ENCODE measurements at regions not wholly inside any gene's neighbourhood (a gene's known extent, or its start where the extent isn't known, plus 50 kb on each side); places are given as distances from the start of the nearest gene placed in this dataset.
"Not testable (repeated sequence)": the region's sequence is repeated elsewhere in the genome, so short reads cannot be mapped to it uniquely, and the experiment has no call there.

DNA sequence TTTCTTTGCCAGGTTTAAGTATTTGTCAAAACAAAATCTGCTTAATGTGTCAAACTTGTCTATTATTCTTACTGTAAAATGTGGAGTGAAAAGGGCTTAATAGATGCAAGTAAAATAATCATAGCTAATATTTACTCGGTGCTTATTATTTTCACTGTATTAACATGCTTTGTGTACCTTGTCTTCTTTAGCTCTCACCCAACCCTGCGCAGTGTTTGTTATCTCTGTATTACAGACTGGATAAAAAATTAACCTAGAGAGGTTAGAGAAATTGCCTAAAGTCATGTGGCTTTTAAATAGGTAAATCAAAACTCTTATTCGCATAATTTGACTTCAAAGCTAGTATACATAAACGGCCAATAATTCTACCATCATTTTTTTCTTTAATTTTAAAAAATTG lies 1864.8 kb downstream of the MAT2B start:
- DNase-seq, result no peak

DNA sequence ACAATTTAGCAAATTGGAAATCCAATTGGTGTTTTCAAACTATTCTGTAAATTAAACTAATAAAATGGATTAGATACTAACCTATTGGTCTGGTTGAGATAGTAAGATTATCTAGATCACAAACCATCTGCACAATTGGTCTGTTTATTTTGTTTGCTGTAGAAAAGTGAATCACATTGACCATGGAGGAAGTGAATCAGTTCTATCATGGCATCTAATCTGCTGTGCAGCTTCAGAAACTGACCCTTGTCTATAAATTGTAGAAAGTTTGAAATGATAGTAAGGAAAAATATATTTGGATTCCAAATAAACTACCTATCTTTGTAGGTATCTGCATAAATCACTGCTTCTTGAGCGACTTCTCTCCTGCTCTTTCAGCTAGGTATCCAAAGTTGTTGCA lies 1865.4 kb downstream of the MAT2B start:
- DNase-seq, result no peak

DNA sequence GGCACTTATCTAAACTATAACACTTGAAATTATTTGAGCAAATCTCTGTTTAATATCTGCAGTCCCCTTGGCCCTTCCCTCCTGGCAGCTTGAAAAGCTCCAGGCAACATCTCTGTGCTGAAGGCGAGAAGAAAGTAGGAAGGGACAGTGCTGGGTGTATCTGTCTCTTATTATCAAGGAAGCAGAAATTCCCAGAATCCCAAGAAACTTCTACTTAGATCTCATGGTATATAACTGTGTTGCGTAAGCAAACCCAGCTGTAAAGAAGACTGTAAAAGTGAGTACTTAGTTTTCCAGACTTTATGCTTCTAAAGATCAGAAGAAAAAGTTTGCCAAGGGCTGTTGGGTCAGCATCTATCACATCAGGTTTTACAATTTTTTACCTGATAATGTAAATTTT lies 1869.8 kb downstream of the MAT2B start:
- DNase-seq, result no peak

DNA sequence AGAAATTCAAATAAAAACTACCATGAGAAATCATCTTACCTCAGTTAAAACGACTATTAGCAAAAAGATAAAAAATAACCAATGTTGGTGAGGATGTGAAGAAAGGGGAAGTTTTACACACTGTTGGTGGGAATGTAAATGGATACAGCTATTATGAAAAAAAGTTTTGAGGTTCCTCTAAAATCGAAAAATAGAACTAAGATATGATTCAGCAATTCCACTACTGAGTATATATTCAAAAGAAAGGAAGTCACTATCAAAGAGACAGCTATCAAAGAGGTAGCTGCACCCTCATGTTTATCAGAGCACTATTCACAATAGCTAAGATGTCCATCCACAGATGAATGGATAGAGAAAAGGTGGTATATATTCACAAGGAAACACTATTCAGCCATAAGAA lies 1888.4 kb downstream of the MAT2B start:
- no peak for DNase-seq

DNA sequence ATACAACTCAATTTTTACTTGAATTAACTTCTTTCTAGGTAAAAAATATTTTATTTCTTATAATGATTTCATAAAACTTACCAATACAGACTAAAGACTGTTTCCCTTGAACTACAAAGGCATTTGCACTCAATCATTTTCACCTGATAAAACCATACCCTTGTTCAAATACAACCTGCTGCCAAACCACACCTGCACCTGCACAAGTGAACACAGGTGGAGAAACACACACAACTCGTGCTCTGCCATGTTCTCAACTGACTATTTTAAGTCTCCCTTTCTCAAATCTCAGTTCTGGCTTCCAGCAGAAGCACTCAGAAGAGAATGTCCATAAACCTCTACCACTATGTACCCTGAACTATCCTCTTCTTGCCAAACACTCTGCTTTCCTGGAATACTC lies 1892.1 kb downstream of the MAT2B start:
- no peak for DNase-seq

DNA sequence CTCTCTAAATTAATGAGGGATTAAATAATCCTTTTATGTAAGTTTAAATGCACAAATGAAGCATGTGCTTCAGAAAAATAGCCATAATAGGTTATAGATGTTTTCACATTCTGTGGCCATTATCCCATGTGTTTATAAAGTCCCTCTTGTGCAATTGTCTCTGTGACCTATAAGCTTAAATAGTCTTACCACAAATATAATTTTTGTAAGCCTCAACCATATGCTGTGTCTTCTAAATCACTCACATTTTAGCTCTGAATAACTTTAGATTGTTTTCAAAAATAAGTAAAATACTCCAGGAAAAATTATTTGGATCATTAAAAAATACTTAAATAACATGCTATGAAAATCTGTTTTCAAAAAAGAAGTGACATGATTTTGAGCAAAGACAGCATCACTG lies 1894.7 kb downstream of the MAT2B start:
- DNase-seq, result no peak

DNA sequence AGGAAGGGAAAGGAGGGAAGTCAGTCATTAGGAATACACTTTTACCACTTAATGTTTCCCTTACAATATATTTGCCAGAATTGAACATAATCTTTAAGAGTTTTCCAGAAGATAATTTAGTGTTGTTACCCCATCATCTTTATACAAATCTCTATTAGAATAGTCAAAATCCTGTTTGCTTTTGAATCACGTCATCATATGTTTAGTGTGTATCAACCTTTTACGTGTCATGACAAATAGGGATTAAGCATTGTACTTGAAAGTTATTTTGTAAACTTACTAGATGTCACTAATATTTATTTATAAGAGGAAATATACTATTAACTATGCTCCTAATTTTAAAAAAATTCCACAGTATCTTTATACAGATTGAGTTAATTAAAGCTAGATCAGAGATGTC lies 1899.5 kb downstream of the MAT2B start:
- DNase-seq, result no peak

DNA sequence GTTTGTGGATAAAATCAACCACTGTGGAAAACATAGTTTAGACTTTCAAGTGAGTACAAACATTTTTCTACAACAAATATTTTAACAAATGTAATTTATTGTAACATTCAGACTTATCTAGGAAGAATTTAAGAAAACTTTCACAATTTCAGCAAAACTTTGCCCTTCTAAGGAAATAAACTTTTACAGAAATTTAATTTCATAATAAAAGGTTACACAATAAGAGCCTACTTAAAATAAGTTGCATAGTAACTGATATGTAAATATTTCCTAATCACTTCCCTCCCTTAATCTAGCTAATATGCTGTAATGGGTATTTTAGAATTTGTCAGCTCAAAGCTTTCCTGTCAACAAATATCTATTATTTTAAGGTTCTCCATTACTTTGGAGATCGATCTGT lies 1899.9 kb downstream of the MAT2B start:
- DNase-seq, result no peak

DNA sequence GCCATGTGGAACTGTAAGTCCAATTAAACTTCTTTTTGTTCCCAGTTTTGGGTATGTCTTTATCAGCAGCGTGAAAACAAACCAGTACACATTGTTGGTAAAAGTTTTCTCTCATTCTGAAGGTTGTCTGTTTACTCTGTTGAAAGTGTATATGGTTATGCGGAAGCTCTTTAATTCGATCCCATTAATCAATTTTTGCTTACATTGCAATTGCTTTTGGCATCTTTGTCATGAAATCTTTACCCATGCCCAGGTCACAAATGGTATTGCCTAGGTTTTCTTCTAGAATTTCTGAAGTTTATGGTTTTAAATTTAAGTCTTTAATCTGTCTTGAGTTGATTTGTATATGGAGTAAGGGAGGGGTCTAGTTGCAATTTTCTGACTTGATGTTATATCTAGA lies 1901.9 kb downstream of the MAT2B start:
- DNase-seq, result no peak

DNA sequence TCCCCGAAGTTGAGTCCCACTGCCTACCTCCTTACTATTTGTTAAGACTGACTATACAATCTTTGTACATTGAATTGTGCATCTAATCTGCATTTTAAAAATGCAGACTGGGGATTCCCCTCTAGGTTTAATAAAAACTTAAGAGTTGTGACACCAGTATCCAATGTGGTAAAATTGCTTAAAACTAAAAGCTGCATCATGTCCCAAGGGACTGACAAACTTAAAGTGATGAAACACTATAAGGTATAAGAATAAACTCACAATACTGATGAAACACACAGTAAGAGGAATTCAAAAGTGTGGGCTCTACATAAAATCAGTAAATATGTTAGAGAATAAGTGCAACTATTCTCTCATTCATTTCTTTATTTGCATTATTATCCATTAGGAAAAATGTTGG lies 1905.1 kb downstream of the MAT2B start:
- DNase-seq, result no peak

DNA sequence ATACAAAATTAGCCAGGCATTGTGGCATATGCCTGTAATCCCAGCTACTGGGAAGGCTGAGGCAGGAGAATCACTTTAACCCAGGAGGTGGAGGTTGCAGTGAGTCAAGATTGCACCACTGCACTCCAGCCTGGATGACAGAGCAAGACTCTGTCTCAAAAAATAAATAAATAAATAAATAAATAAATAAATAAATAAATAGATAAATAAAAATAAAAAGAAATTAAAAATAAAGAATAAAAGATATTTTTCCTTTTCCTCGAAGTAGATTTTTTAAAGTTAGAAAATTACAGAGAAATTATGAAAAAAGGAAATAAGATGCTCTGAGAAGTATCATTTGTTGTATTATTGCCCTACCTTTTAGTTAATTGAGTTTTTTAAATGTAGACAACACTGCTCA lies 1906.1 kb downstream of the MAT2B start:
- DNase-seq, result not testable (repeated sequence)

DNA sequence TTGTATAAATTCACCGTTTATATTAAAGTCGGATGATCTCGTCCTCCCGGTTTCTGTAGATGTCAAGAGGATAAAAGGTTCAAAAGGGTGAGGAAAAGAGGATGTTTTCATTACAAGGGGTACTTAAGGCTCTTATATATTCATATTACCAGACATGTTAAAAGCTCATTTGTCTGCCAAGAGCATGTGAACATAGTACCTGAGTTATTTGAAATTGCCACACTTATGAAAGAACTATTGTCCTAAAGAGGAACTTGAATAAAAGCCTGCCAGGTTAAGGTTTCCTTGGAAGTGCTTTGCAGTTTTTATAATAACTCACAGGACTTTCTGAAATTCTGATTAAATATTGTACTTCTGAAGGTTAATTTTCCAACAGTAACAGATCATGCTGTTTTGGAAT lies 1915.1 kb downstream of the MAT2B start:
- no peak for DNase-seq

DNA sequence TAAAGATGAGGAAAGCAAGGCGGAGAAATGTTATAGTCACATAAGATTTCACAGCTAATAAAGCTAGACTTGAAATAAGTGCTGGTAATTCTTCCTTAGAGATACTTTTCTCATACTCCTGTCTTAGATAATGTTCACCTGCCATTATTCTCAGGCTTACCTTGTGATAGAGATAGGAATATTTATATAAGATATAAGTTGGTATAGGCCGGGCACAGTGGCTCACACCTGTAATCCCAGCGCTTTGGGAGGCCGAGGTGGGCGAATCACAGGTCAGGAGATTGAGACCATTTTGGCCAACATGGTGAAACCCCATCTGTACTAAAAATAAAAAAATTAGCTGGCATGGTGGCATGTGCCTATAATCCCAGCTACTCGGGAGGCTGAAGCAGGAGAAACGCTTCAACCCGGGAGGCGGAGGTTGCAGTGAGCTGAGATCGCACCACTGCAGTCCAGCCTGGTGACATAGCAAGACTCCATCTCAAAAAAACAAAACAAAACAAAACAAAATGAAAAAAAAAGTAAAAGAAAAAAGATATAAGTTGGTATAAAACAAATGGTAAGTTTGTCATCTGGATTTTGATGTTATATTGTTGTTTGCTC lies 1918.4 kb downstream of the MAT2B start:
- no peak for DNase-seq

DNA sequence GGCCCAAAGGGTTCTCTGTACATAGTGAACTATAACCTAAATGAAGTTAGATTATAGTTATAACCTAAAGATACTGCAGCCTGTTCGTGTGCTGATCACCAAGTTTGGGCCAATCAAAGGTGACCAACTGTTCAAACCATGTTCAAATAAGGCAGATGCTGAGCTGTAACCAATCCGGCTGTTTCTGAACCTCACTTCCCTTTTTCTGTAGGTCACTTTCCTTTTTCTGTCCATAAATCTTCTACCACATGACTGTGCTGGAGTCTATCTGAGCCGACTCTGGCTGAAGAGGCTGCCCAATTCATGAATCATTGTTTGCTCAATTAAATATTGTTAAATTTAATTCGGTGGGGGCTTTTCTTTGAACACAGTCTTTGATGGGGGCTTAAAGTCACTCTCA lies 1920.2 kb downstream of the MAT2B start:
- no peak for DNase-seq

DNA sequence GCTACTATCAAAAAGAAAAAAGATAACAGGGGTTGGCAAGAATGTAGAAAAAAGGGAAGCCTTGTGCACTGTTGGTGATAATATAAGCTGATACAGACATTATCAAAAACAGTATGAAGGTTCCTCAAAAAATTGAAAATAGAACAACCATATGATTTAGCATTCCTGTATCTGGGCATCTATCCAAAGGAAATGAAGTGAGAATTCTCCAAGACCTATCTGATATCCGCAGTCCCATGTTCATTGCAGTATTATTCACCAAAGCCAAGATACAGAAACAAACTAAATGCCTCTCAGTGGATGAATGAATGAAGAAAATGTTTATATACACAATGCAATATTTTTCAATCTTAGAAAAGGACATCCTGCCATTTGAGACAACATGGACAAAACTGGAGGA lies 1943.3 kb downstream of the MAT2B start:
- no peak for DNase-seq

DNA sequence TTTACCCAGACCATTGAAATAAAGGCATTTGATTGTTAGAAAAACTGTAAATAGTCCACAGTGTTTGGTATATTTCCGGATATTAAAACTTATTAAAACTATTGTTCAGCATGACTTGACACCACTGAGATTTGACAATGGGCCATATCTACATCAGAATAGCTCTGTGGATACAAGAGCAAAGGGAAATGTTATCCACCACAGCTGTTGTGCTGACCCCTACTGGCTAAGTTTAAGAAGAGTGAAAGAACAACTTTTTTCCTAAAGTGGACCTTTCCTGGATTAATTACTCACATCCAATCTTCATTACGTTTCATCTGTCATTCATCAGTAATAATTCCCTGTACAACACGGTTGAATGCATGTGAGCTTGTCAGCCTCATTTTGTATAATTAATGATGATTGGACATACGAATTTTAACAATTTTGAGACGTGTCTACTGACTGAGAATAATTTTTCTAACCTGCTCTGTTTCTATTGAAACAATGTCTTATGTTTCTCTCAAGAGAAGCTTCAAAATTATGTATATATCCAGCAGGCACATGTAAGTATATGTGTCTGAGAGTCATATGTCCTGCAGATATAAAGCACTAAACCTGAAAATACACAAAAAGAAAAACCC lies 1952.6 kb downstream of the MAT2B start:
- DNase-seq, result no peak

DNA sequence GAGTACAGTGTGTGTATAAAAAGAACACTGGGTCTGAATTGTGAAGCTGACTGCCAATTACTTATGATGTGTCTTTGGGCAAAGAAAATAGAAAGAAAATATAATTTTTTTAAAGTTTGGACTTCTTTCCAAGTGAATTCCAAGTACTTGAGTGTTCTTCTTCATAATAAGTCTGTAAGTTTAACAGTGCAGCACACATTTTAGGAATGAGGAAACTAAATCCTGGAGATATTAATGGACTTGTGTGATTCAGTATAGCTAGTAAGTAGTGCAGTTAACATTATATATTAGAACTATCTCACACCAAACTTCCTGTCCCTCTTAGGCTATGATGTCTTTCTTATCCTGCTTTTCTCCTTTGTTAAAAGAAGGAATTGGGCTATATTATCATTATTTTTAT lies 1953.8 kb downstream of the MAT2B start:
- DNase-seq, result no peak

DNA sequence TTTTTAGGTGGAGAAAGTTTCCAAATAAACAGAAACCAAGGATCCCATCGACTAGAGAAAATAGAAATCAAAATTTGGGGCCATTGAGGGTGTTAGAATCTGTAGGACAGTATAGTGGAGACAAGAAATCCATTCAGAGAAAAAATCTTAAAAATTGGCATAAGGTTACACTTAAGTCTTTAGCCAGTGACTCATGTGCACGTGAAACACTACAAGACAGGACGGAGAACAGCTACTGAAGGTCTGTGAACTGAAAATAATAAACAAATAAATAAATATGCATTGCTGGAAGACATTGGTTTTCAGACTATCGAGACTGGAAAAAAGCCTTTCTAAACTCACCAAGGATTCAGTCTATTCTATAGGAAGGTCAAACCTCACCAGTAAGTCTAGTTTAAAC lies 1955.5 kb downstream of the MAT2B start:
- no peak for DNase-seq

DNA sequence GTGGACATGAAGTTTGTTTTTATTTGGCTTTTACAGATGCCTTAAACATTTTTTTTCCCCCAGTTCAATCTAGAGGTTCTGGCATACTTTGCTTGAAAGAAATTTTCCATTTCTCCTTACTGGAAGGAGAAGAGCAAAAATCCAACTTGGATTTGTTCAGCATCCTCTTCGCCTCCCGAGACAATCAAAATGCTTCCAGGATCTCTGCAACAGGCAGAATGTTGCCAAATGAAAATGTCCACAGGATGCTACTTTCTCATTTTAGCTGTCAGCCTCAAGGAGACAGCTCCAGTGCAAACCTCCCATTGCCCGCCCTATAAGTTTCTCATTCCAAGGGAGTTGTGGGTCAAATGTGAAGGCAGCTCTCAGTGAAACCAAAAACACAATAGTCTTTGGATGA lies 1972.1 kb downstream of the MAT2B start:
- DNase-seq, result no peak

DNA sequence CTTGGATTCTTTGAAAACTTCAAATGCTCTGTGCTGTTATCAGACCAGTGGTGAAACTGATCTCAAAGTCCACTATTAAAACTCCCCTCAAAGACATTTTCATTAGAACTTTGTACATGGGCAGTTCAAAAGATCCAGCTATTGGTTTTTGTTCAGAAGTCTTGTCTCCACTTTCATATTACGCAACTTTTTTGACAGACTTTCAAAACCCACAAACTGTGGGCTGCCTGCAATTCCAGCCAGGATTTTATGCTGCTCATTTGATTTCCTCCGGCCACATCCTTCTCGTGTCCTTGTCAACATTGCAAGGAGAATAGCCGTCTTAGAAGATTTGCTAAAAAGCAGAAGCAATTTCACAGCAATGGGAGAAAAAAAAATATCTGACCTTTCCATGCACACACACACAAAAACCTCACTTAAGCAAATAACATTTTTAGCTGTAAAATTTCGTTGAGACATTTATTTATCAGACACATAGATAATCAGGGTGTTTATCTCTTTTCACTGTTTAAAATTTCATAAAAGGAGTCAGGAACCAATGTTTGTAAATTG lies 1990.5 kb downstream of the MAT2B start:
- DNase-seq, result no peak

DNA sequence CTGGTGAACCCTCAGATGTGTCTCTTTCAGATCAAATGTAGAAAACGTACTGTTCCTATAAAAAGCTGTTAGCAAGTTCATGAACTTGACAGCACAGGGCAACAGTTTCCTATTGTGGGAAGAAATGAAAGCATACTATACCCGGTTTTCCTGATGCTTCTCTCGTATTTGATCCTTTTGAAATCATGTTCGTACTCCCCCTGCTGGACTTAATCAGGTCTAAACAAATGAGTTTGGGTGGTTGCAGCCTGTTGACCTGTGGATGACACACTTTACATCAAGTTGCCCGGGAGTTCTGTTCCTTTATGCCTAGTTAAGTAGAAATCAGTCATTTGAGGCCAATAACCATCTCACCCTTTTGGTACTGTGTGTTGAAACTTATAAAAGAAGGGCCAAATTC lies 1992.3 kb downstream of the MAT2B start:
- peak; percentile 2 for DNase-seq

DNA sequence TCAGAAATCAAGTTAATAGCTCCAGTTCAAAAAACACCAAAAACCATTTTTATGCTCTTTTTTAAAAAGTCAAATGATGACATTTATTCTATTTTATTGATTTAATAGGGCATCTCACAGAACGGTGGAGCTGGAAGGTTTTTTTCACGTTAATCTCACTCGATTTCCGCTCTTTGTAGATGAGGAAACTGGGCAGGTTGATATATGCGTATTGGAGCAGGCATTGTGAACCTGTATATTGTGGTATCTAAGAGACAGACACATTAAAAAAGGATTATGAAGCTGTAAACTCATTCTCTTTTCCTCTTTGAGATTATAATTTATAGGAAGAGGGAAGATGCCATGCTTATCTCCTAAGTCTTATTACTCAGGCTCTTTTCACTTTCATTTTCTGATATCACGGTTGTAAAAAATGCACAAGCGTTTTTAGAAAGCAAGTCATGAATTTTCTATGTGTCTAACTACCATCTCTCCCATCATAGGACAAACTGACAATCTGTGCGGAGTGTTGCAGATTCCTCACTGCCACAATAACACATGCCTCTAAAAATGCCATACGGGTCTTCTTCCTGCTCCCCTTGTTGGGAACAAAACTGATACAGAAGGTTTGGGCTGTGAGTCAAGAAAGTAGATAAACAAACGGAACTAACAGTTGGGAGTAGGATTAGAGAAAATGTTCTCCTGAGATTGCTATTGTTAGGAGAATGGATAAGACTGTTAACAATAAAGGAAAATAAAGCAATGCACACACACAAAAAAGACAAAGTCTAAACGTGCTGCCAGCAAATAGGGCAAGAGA lies 1997.7 kb downstream of the MAT2B start:
- no peak for DNase-seq

DNA sequence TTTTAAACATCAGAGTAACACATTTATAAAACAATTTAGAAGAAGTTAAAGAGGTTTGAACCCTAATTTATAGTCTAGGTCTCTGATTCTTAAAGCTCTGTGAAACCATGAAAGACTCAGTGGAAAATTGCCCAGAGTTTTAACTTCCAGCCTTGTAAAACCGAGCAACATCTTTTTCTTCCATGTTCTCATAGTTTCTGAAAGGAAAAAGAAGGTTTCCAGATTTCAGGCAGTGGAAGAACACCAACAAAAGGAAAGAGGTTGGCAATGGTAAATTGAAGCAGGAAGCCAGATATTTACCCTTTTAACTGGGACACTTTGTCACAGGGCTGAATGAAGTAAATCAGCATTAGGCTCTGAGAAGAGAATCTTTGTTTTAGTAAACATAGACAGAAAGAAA lies 1999.3 kb downstream of the MAT2B start:
- no peak for DNase-seq

DNA sequence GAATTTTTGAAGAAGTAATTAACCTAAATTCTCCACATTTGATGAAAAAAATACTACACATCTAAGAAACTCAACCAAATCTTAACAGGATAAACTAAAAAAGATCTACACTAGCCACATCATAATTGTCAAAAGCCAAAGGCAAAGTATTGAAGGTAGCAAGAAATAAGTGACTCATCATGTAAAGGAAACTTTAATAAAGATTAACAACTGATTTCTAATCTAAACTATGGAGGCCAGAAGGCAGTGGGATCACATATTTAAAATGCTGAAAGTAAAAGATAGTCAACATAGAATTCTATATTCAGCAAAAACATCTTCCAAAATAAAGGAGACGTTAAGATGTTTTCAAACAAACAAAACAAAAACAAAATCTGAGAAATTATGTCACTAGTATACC lies 2002.9 kb downstream of the MAT2B start:
- no peak for DNase-seq
